ENCODE measurements at regions not wholly inside any gene's neighbourhood (a gene's known extent, or its start where the extent isn't known, plus 50 kb on each side); places are given as distances from the start of the nearest gene placed in this dataset.

DNA sequence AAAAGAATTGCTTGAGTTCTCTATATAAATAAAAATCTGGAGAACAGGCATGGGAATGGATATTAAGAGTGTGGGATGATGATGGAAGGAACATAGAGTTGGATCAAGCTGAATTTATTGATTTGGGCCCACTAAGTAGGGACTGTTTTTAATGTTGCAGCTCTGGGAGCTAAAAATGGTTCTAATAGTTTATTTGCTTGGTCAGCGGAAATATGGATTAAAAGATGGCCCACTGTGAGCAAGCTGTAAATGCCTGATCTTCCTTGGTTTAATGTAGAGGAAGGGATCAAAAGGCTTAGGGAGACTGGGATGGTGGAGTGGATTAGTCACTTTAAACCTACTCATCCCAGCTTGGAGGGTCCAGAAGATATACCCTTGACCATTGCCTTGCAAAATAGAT is 429.4 kb upstream of the NXPH2 start:
- no peak for TF ChIP-seq GABPA (IDR thresholded peaks at IDR 0.05; ENCODE audit: low read depth)
- TF ChIP-seq, protein P1, sequence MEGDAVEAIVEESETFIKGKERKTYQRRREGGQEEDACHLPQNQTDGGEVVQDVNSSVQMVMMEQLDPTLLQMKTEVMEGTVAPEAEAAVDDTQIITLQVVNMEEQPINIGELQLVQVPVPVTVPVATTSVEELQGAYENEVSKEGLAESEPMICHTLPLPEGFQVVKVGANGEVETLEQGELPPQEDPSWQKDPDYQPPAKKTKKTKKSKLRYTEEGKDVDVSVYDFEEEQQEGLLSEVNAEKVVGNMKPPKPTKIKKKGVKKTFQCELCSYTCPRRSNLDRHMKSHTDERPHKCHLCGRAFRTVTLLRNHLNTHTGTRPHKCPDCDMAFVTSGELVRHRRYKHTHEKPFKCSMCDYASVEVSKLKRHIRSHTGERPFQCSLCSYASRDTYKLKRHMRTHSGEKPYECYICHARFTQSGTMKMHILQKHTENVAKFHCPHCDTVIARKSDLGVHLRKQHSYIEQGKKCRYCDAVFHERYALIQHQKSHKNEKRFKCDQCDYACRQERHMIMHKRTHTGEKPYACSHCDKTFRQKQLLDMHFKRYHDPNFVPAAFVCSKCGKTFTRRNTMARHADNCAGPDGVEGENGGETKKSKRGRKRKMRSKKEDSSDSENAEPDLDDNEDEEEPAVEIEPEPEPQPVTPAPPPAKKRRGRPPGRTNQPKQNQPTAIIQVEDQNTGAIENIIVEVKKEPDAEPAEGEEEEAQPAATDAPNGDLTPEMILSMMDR (IDR thresholded peaks at IDR 0.05; ENCODE audit: insufficient read depth, low read length): no peak
